NCI-H82 treated with DMSO at 0.1 percent for 48 hours (cell line): ENCODE measurements at regions not wholly inside any gene's neighbourhood (a gene's known extent, or its start where the extent isn't known, plus 50 kb on each side); places are given as distances from the start of the nearest gene placed in this dataset.

Experiments
- DNase-seq: peaks from one replicate; lab custom pipeline; 2025; ENCODE audit not compliant: unreplicated experiment; lab: John Stamatoyannopoulos, UW

- no peak for DNase-seq
Measured at GRCh38 chr16:65309354-65309753, 187.5 kb upstream of the CDH11 start.

DNA sequence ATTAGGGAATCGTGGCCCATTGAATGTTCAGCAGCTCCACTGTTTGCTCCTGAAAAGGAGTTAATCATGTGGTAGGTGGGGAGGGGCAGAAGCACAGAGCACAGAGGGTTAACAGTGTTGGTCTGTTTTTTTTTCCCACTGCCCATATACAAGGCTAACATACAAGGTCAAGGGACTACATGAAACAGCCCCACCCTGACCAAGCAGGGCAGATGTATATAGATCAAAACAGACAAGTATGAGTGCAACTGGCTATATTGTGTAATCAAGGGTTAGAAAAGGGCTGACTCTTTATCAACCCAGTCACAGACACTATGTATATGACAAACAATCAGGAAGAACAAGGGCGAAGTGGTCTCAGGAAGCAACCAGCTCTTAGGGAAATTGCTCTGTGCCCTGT, 186.6 kb upstream of the CDH11 start:
- DNase-seq, result no peak

DNA sequence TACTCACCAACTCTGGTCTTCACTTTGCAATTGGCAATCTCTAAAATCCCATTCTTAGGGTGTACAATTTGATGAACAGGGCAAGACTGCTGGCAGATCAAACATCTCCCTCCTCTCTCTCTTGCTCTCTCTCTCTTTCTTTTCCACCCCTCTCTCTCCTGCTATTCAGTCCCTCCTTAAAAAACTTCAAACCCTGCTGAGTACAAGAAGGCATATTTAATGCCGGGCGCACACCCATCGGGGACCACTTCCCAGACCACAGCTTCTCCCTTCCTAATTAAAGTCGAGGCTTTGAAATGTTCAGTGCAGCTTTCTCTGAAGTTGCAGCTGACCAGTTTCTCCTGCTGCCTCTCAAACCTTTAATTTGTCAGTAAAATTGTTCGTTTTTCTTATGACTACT, 185.4 kb upstream of the CDH11 start:
- no peak for DNase-seq

DNA sequence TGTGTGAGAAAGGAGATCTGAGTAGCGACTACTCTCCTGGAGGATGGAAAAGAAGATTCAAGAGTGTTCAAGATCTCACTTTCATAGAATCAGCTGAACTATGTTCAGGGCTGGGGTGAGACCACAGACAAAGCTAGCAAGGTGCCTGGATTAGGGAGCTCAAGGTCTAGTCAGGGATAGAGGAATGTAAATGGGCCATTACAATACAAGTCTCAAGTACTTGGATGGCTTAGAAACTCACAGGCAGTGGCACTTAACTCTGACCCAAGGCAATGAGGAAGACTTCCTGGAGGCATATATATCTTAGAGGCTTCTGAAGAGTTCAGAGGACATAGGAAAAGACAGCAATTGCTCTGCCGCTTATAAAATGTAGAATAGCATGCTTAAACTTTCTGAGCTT, 184.9 kb upstream of the CDH11 start:
- no peak for DNase-seq

- no peak for DNase-seq
Measured at GRCh38 chr16:65306300-65306699, 184.4 kb upstream of the CDH11 start.

- peak; percentile 50 for DNase-seq
Measured at GRCh38 chr16:65305266-65305959, 183.6 kb upstream of the CDH11 start.

- no peak for DNase-seq
Measured at GRCh38 chr16:65301029-65301428, 179.2 kb upstream of the CDH11 start.

DNA sequence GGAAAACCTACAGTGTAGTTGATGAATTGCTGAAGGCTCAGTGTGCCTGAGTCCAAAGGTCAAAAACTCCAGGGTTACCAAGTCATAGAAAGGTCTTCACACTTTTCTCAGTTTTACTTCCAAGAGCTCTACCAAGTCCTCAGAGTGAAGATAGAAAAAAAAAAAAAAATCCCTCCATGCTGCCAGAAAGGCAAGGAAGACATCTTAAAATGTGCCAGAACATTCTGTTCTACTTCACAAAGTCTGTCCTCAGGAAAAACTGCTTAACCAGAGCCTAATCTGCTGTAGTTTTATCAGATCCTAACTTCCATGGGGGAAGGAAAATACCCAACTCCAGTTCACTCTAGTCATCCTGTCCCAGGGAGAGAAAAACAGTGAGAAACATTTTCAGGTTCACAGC, 175.6 kb upstream of the CDH11 start:
- no peak for DNase-seq

GRCh38 chr16:65295527-65295926, 173.7 kb upstream of the CDH11 start:
- no peak for DNase-seq

DNA sequence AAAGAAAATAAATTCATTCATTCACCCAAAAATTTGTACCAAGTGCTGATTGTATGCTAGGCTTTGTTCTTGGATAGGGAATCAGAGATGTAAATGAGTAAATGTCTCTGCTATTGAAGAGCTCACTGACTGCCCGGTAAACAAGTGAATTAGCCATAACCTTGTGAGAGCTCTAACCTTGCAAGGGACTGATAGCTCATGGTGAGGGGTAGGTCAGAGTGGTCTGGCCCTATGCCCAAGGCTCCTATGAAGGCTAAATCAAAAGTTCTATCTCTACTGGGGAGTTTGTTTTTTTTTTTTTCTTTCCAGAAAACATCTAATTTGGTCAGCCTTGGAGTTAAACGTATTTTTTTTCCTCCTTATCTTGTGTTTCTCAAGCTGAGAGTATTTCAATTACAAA, 172.8 kb upstream of the CDH11 start:
- no peak for DNase-seq

- no peak for DNase-seq
Measured at GRCh38 chr16:65294165-65294564, 172.3 kb upstream of the CDH11 start.

GRCh38 chr16:65289022-65289421, 167.2 kb upstream of the CDH11 start:
- no peak for DNase-seq

- DNase-seq, result no peak
Measured at GRCh38 chr16:65287307-65287706, 165.4 kb upstream of the CDH11 start.

- DNase-seq, result no peak
Measured at GRCh38 chr16:65285128-65286048, 163.5 kb upstream of the CDH11 start.

- DNase-seq, result no peak
Measured at GRCh38 chr16:65284626-65285025, 162.8 kb upstream of the CDH11 start.

GRCh38 chr16:65283181-65283651, 161.4 kb upstream of the CDH11 start:
- no peak for DNase-seq

DNA sequence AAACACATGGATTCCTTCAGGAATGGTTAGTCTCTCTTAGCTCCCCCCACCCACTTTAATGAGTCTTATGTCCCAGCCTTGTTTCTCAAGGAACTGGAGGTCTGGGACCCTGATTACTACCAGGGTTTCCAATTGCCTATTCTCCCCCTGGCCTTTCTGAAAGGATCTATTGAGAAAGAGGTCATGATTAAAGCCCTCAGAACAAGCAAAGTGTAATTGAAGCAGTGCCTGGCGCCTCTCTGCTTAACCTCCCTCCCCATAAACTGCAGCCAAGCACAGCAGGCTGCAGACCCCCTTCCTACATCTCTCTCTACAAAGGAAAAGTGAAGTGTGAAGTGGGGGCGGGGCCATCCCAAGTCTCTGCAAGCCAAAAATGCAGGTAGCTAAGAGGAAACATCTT, 159.7 kb upstream of the CDH11 start:
- DNase-seq, result no peak

DNA sequence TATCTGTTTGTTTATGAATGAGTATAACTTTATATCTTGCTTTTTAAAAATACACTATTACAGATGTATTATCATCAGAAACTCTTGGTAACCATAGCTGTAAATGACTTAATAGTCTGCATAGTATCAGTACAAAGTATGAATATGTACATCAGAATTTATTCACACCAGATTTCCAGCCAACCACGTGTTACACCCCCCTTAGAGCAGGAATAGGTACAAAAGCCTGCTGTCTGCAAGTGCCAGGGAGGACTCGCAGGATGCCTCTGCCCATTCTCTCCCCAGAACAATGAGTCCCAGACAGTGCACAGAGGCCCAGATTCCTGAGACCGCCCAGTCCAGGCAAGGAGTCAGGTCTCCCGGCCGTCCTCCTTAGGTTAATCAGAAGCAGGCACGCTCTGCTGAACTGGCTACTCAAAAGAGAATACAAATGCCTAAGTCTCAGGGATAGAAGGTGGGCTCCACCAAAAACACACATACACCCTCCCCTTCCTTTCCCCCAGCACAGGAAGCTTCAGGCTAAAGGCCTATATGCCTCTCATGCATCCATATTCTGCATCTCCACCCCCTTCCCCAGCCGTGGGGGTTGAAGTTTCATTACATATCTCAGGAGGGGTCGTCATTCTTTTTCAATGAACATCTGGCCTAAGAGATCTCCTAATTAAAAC, 159.1 kb upstream of the CDH11 start:
- no peak for DNase-seq

DNA sequence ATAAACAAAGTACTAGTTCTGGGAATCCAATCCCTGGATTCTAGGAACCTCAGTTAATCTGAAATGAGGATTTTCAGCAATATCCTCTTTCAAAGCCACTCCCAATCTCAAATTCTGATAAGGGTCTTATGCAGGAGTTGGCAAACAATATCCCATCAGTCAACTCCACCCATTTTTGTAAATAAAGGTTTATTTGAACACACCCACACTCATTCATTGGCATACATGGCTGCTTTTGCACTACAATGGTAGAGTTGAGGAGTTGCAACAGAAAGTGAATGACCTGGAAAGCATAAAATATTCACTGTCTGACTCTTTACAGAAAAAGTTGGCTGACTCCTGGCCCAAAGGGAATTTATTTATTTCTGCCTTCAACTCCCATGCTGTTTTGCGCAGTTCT, 157.7 kb upstream of the CDH11 start:
- DNase-seq, result no peak

DNA sequence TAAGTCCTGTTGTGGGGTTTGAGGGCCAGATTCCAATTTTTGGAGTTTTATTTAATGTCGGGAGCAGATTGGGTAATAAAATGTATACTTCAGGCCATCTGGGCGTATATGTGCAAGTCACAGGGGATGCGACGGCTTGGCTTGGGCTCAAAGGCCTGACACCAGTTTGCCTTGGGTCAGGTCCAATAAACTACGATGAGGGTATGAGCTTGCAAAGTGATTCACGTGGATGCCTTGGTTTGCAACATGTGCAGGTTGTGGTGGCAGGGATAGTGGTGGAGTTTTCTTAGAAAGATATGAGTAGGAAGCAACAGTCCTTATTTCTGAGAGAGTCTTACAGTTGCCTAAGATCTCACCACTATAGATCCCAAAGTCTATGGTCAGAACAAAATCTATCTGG, 157.0 kb upstream of the CDH11 start:
- DNase-seq, result no peak

GRCh38 chr16:65274566-65274965, 152.7 kb upstream of the CDH11 start:
- DNase-seq, result no peak
